Transverse colon (tissue), 4 donors: ENCODE measurements at regions not wholly inside any gene's neighbourhood (a gene's known extent, or its start where the extent isn't known, plus 50 kb on each side); places are given as distances from the start of the nearest gene placed in this dataset.

ENCODE experiments used
- POLR2A ChIP-seq: fragments of 450-650 bp; IDR thresholded peaks from one replicate; pipeline ENCODE4 v1.6.1; 2016; ENCODE audit warnings: antibody characterized with exemption, mild to moderate bottlenecking, moderate library complexity
- POLR2AphosphoS5 ChIP-seq, 3 donors: sonication (generic); formaldehyde crosslinking; IDR thresholded peaks; one replicate each; pipeline ENCODE4 v1.6.1; 2016; ENCODE audit warnings: antibody characterized with exemption in 3 of 3
- TF ChIP-seq, protein P1 (sequence below), 5 experiments: fragments of 200-600 bp in 3 of 5; fragments of 450-650 bp in 2 of 5; sonication (generic) in 3 of 5; IDR thresholded peaks; 1 replicate in 2 of 5; 2 replicates in 3 of 5; pipeline ENCODE4 v1.5.1; 2016 to 2017; ENCODE audit warnings: antibody characterized with exemption in 5 of 5, inconsistent platforms in 3 of 5, mild to moderate bottlenecking in 2 of 5, moderate library complexity in 1 of 5

DNA sequence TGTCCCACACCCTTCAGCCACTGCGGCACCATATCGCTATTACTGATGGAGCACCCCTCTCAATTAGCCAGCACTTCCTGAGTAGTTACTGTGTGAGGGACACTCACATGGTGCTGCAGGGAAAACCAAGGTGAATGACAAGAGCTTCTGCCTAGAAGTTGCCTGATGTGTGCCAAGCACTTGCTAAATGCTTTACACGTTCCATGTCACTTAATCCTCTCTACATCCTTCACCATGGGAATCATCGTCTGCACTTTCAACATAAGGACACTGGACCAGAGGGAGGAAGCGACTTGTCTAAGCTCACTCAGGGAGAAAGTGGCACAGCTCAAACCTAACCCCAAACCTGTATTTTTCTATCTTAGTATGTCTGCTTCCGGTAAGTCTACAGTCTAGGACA, 344.8 kb downstream of the SIPA1L2 start:
- TF ChIP-seq POLR2AphosphoS5 (IDR thresholded peaks at IDR 0.05) (no peak), POLR2A (no peak)
- TF ChIP-seq, protein P1, sequence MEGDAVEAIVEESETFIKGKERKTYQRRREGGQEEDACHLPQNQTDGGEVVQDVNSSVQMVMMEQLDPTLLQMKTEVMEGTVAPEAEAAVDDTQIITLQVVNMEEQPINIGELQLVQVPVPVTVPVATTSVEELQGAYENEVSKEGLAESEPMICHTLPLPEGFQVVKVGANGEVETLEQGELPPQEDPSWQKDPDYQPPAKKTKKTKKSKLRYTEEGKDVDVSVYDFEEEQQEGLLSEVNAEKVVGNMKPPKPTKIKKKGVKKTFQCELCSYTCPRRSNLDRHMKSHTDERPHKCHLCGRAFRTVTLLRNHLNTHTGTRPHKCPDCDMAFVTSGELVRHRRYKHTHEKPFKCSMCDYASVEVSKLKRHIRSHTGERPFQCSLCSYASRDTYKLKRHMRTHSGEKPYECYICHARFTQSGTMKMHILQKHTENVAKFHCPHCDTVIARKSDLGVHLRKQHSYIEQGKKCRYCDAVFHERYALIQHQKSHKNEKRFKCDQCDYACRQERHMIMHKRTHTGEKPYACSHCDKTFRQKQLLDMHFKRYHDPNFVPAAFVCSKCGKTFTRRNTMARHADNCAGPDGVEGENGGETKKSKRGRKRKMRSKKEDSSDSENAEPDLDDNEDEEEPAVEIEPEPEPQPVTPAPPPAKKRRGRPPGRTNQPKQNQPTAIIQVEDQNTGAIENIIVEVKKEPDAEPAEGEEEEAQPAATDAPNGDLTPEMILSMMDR (IDR thresholded peaks at IDR 0.05): no peak
